Testis (tissue), 2 donors: ENCODE measurements at regions not wholly inside any gene's neighbourhood (a gene's known extent, or its start where the extent isn't known, plus 50 kb on each side); places are given as distances from the start of the nearest gene placed in this dataset.
"Not testable (repeated sequence)": the region's sequence is repeated elsewhere in the genome, so short reads cannot be mapped to it uniquely, and the experiment has no call there.

Experiments used
- DNase-seq: peaks from one replicate; pipeline ENCODE4 v3.0.0-alpha.2; 2019
- H3K27ac ChIP-seq, 2 donors: fragments of 200-600 bp; sonication (generic); one replicate each; pipeline ENCODE4 v1.5.1; 2019
- H3K27me3 ChIP-seq: fragments of 200-600 bp; sonication (generic); one replicate; pipeline ENCODE4 v1.5.1; 2019
- H3K36me3 ChIP-seq: fragments of 200-600 bp; sonication (generic); one replicate; pipeline ENCODE4 v1.5.1; 2017; ENCODE audit warnings: low read depth; ENCODE audit errors: missing control alignments
- H3K4me1 ChIP-seq: fragments of 200-600 bp; sonication (generic); one replicate; pipeline ENCODE4 v1.5.1; 2019
- H3K4me3 ChIP-seq, 2 donors: fragments of 200-600 bp; sonication (generic); one replicate each; pipeline ENCODE4 v1.5.1; 2017 to 2019
- H3K9me3 ChIP-seq: fragments of 200-600 bp; sonication (generic); one replicate; pipeline ENCODE4 v1.5.1; 2017
- CTCF ChIP-seq, 3 experiments: fragments of 450-650 bp in 2 of 3; fragments of 200-600 bp in 1 of 3; sonication (generic) in 1 of 3; IDR thresholded peaks; one replicate each; pipeline ENCODE4 v1.5.1; 2016 to 2019; ENCODE audit warnings: antibody characterized with exemption in 3 of 3, mild to moderate bottlenecking in 2 of 3, moderate library complexity in 1 of 3
- WGBS, 2 donors: methylation state at CpG; one replicate each; pipeline ENCODE4 v1.1.5; 2018; 5-methylcytosine and 5-hydroxymethylcytosine counted together
- intact Hi-C: fragments of 100-400 bp; cut with DNase I; formaldehyde crosslinking; loops from one replicate; pipeline ENCODE4 v1.15.1; 2023; ENCODE audit warnings: low total_unique reads
- small RNA-seq, 2 donors: library from RNA; depleted of rRNA; stranded (forward); fragments of <200 nt; gene quantifications; one replicate each; pipeline ENCODE3, GENCODE V24; 2016

DNA sequence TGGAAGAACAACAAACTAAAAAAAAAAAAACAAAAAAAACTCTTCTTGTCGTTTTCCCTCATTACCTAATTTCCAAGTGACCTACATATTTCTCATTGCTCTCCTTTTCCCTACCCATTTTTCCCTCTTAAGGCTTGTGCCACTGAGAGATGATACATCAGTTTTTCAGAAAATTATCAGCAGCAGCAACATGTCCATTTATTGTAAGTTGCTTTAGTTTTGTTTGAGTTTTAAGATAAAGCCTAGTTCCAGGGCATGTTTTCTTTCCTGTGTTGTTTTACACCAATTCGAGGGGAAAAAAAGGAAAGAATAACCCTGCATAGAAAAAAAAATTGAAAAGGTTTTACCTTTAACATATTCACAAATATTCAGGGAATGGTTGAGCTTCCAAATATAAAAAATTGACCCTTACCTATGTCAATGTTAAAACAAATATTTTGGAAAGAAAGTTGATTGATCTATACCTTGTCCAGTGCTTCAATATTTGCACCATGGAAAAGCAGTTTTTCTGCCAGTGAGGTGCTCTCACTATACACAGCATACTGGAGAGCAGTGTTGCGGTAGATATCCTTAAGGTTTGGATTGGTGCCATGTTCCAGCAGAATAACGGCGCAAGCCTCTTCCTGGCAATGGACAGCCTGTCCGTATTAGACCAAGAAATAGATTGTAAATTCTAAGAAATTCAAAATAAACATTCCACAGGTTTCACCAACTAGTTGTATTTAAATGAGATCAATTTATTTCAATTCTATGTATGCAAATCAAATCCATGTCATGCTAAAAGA, 537.9 kb upstream of the DEFB115 start:
- H3K9me3 ChIP-seq, DNase-seq, intact Hi-C loops, H3K4me3 ChIP-seq, H3K27me3 ChIP-seq, H3K4me1 ChIP-seq, H3K36me3 ChIP-seq, H3K27ac ChIP-seq: not testable (repeated sequence)
- WGBS, 2 donors, result 41 to 48% methylated on average over 6 of the region's 6 CpGs

DNA sequence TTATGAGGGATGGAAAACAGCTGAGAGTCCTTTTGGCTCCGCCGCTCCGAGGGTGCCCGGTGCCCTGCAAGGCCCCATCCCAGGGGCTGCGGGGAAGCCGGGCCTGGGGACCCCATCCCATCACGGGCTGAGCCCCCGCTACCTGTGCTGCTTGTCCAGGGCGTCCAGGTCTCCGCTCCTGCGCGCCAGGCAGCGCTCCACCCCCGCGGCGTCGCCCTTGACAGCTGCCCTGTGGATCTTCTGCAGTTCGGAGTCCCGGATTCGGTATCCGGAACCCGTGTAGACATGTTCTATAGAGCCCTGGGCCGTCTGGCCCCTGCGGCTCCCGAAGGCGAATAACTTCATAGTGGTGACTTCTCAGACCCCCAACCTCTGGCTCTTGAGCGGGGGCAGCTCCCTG, 534.0 kb upstream of the DEFB115 start:
- Histone ChIP-seq H3K4me3 (peak overlapping the region; percentile 26 to 64), H3K27ac (peak overlapping the region in 1 of 2 donors; percentile 26)
- peak; percentile 20 for DNase-seq
- H3K4me1 ChIP-seq, H3K9me3 ChIP-seq, H3K27me3 ChIP-seq, intact Hi-C loops, H3K36me3 ChIP-seq: not testable (repeated sequence)
- 3 to 11% methylated on average over 18 to 19 of the region's 27 CpGs for WGBS, 2 donors

DNA sequence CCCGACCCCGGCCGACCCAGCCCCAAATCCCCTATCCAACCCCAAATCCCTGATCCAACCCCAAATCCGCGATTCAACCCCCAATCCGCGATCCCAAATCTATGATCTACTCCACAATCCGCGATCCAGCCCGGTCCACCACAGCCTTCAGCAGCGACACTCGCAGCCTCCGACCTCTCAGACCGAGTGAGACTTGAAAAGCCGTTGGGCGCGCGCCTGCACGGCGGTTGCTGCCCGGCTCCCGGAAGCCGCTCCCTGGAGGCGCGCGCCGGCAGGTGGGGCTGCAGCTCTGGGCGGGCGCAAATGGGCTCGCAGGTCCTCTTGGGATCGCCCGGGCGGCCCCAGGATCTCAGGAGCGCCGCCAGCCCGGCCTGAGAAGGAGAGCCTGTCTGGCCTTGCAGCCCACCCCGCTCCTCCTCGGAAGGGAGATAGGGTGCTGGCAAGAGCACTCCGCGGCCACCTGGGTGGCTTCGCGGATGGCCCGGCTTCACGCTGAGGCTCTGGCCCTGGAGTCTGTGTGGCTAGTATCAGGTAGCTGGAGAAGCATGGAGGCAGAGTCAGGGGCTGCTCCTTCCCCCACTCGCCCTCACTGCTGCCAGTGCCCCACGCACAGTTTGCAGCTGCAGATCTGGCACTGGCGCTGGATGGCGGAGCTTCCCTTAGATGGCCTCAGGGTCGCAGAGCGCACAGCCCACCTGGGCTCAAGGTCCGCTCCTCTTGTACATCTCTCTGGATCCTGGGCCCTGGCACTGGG, 533.4 kb upstream of the DEFB115 start:
- H3K36me3 ChIP-seq, H3K27me3 ChIP-seq, H3K9me3 ChIP-seq, H3K4me1 ChIP-seq, intact Hi-C loops: not testable (repeated sequence)
- peak in 1 of 3 experiments; percentile 7 for TF ChIP-seq CTCF (IDR thresholded peaks at IDR 0.05)
- 4 to 7% methylated on average over 17 to 41 of the region's 51 CpGs for WGBS, 2 donors
- DNase-seq, result peak; percentile 79
- Histone ChIP-seq H3K27ac (peak overlapping the region in 1 of 2 donors; percentile 26), H3K4me3 (peak overlapping the region; percentile 34 to 64)

- DNase-seq, result peak; percentile 16
- WGBS, 2 donors, result 54 to 70% methylated on average over 8 to 24 of the region's 24 CpGs
- H3K4me1 ChIP-seq, H3K9me3 ChIP-seq, H3K27ac ChIP-seq, H3K36me3 ChIP-seq, H3K27me3 ChIP-seq, intact Hi-C loops: not testable (repeated sequence)
- H3K4me3 ChIP-seq, result peak overlapping the region in 1 of 2 donors; percentile 64
These were observed 532.8 kb upstream of the DEFB115 start for GRCh38 chr20:30724688-30725074.

GRCh38 chr20:30725188-30725587, 532.3 kb upstream of the DEFB115 start:
- 47 to 67% methylated on average over 8 to 19 of the region's 19 CpGs for WGBS, 2 donors
- H3K9me3 ChIP-seq, H3K27me3 ChIP-seq, H3K27ac ChIP-seq, intact Hi-C loops, DNase-seq, H3K36me3 ChIP-seq, H3K4me1 ChIP-seq: not testable (repeated sequence)
- peak overlapping the region in 1 of 2 donors; percentile 64 for H3K4me3 ChIP-seq

DNA sequence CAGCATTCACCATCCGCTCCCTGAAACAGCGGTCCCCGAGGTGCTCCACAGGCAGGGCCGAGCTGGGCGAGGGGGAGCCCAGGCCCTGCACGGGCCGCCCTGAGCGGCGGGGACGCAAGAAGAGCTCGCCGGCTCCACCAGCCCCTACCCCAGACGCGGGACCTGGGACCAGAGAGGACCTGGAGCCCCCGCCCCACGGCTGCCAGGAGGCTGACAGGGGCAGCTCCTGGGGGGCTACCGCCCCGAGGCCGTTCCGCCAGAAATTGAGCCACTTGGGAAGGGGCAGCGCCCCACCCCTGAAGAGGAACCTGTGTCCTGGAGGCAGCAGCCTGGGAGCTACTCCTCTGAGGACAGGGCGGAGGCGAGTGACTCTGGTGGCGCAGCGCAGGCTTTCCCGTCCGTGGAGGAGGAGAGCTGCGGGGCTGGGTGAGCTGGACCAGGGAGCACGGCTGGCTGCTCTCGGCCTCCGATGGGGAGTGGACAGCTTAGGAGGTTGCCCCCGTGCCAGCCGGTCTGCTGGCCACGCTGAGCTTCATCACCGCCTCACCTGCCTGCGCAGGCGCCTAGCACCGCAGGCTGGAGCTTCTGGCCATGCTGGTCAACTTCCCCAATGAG, 529.1 kb upstream of the DEFB115 start:
- H3K9me3 ChIP-seq, H3K4me3 ChIP-seq, H3K27ac ChIP-seq, H3K27me3 ChIP-seq, H3K36me3 ChIP-seq, intact Hi-C loops, H3K4me1 ChIP-seq, DNase-seq: not testable (repeated sequence)
- WGBS, 2 donors, result 59 to 74% methylated on average over 12 to 33 of the region's 38 CpGs

Small RNA genes in the stretch of these regions (small RNA-seq; reads per million reads assigned to genes)
- gene RF00002 (0.09 reads per million in 2 donors), gene RF00026 (0 reads per million in 2 donors)
